Keratinocyte (primary cell): ENCODE measurements at regions not wholly inside any gene's neighbourhood (a gene's known extent, or its start where the extent isn't known, plus 50 kb on each side); places are given as distances from the start of the nearest gene placed in this dataset.

Source experiments
- DNase-seq: peaks from one replicate; pipeline ENCODE4 v3.0.0-alpha.2; 2011; ENCODE audit warnings: low read depth, missing footprints, low spot score
- FAIRE-seq: peaks from 2 replicates; lab custom pipeline; 2011; peaks lifted over from hg19 to GRCh38; lab: Jason Lieb, UNC
- H2AFZ ChIP-seq: 2 replicates; pipeline ENCODE4 v1.6.0; 2012; ENCODE audit warnings: low read length, control low read depth, inconsistent platforms; ENCODE audit not compliant: control insufficient read depth
- H3K27ac ChIP-seq: 2 replicates; pipeline ENCODE4 v1.5.1; 2011; ENCODE audit warnings: low read length; ENCODE audit not compliant: control insufficient read depth, insufficient read depth
- H3K27me3 ChIP-seq: 3 replicates; pipeline ENCODE4 v1.6.0; 2011; ENCODE audit warnings: low read length; ENCODE audit not compliant: control insufficient read depth, insufficient read depth; ENCODE audit errors: extremely low read depth
- H3K36me3 ChIP-seq, 2 experiments: 2 replicates in 1 of 2; 3 replicates in 1 of 2; pipeline ENCODE4 v1.5.1; 2011; ENCODE audit warnings: low read length in 2 of 2, mild to moderate bottlenecking in 1 of 2; ENCODE audit not compliant: control insufficient read depth in 2 of 2, insufficient read depth in 2 of 2; ENCODE audit errors: extremely low read depth in 1 of 2
- H3K4me1 ChIP-seq: 3 replicates; pipeline ENCODE4 v1.5.1; 2011; ENCODE audit warnings: low read length; ENCODE audit not compliant: control insufficient read depth, insufficient read depth; ENCODE audit errors: extremely low read depth
- H3K4me2 ChIP-seq: 3 replicates; pipeline ENCODE4 v1.6.0; 2011; ENCODE audit warnings: low read depth, low read length; ENCODE audit not compliant: control insufficient read depth, insufficient read depth; ENCODE audit errors: extremely low read depth
- H3K4me3 ChIP-seq, 3 experiments: fragments of 200-600 bp in 1 of 3; sonication (generic) in 1 of 3; 2 replicates in 2 of 3; 3 replicates in 1 of 3; pipeline ENCODE4 v1.5.1; 2011 to 2016; ENCODE audit warnings: low read length in 3 of 3, mild to moderate bottlenecking in 3 of 3, control low read depth in 2 of 3, inconsistent platforms in 1 of 3, low read depth in 1 of 3, mixed read lengths in 1 of 3, mixed run types in 1 of 3, moderate library complexity in 1 of 3; ENCODE audit not compliant: control insufficient read depth in 2 of 3, insufficient read depth in 2 of 3; ENCODE audit errors: extremely low read depth in 1 of 3
- H3K79me2 ChIP-seq: 2 replicates; pipeline ENCODE4 v1.6.0; 2012; ENCODE audit warnings: low read length; ENCODE audit not compliant: control insufficient read depth, insufficient read depth
- H3K9ac ChIP-seq: 3 replicates; pipeline ENCODE4 v1.6.0; 2011; ENCODE audit warnings: low read length; ENCODE audit not compliant: control insufficient read depth, insufficient read depth; ENCODE audit errors: extremely low read depth
- H3K9me1 ChIP-seq: 3 replicates; pipeline ENCODE4 v1.6.0; 2011; ENCODE audit warnings: low read length; ENCODE audit not compliant: control insufficient read depth, insufficient read depth; ENCODE audit errors: extremely low read depth
- H3K9me3 ChIP-seq: 2 replicates; pipeline ENCODE4 v1.5.1; 2012; ENCODE audit warnings: low read depth, low read length; ENCODE audit not compliant: control insufficient read depth
- H4K20me1 ChIP-seq: 3 replicates; pipeline ENCODE4 v1.6.0; 2011; ENCODE audit warnings: low read length; ENCODE audit not compliant: control insufficient read depth, insufficient read depth; ENCODE audit errors: extremely low read depth
- EZH2 ChIP-seq: IDR thresholded peaks from one replicate; pipeline ENCODE4 v1.6.1; 2012; ENCODE audit warnings: inconsistent platforms, mild to moderate bottlenecking, low read length, moderate library complexity
- dilution Hi-C: fragments of 300-500 bp; cut with MboI; formaldehyde crosslinking; loops from one replicate; pipeline ENCODE4 v1.7.0; 2020; ENCODE audit warnings: low sequenced_read_pairs; ENCODE audit not compliant: extremely low pct_ligation_motif_present
- TF ChIP-seq, protein P1 (sequence below), 3 experiments: IDR thresholded peaks in 1 of 3; conservative IDR thresholded peaks in 1 of 3; optimal IDR thresholded peaks in 1 of 3; 2 replicates in 2 of 3; 3 replicates in 1 of 3; pipeline versions ENCODE3 to v1.5.1; 2011; ENCODE audit warnings: low read length in 3 of 3, mild to moderate bottlenecking in 3 of 3, moderate library complexity in 2 of 3, control low read depth in 1 of 3, inconsistent platforms in 1 of 3; ENCODE audit not compliant: insufficient read depth in 2 of 3; ENCODE audit errors: extremely low read depth in 1 of 3

DNA sequence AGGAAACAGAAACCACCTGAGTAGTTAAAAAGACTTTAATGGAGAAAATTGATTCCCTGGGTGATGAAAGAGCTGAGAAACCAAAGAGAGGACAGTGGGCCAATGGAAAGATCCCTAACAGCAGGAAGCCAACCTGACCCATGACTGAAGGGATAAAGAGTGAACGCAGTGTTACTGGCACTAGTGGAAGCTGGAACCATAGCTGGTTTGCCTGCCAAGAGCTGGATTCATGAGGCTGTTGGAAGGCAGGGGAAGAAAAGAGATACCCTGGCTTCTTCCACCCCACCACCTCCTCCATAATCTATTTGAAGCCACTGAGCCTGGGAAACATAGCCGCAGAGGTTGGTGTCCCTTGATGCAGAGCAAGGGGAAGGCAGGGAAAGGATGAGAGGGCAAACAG is 125.5 kb upstream of the PRKD1 start:
- FAIRE-seq (no peak), DNase-seq (no peak)
- no peaks in the 10 kb centered on the region for H3K36me3 ChIP-seq
- no peak overlapping the region for H3K4me3 ChIP-seq
- H3K4me2 ChIP-seq, result no peak overlapping the region
- H3K9ac ChIP-seq, result no peak overlapping the region
- H3K27me3 ChIP-seq, result no peaks in the 10 kb centered on the region
- dilution Hi-C loops, result no loop called here
- H3K4me1 ChIP-seq, result no peaks in the 10 kb centered on the region
- no peaks in the 10 kb centered on the region for H4K20me1 ChIP-seq
- no peak overlapping the region for H2AFZ ChIP-seq
- no peaks in the 10 kb centered on the region for H3K9me3 ChIP-seq
- H3K27ac ChIP-seq, result no peak overlapping the region
- no peaks in the 10 kb centered on the region for H3K9me1 ChIP-seq
- no peaks in the 10 kb centered on the region for H3K79me2 ChIP-seq
- TF ChIP-seq, protein P1, sequence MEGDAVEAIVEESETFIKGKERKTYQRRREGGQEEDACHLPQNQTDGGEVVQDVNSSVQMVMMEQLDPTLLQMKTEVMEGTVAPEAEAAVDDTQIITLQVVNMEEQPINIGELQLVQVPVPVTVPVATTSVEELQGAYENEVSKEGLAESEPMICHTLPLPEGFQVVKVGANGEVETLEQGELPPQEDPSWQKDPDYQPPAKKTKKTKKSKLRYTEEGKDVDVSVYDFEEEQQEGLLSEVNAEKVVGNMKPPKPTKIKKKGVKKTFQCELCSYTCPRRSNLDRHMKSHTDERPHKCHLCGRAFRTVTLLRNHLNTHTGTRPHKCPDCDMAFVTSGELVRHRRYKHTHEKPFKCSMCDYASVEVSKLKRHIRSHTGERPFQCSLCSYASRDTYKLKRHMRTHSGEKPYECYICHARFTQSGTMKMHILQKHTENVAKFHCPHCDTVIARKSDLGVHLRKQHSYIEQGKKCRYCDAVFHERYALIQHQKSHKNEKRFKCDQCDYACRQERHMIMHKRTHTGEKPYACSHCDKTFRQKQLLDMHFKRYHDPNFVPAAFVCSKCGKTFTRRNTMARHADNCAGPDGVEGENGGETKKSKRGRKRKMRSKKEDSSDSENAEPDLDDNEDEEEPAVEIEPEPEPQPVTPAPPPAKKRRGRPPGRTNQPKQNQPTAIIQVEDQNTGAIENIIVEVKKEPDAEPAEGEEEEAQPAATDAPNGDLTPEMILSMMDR (optimal IDR thresholded peaks at IDR 0.05 in 1 of 3, IDR thresholded peaks at IDR 0.05 in 1 of 3, conservative IDR thresholded peaks at IDR 0.05 in 1 of 3; ENCODE audit: extremely low read depth in 1 of 3, insufficient read depth in 2 of 3, low read length in 3 of 3), result no peak
- TF ChIP-seq EZH2, result no peak

DNA sequence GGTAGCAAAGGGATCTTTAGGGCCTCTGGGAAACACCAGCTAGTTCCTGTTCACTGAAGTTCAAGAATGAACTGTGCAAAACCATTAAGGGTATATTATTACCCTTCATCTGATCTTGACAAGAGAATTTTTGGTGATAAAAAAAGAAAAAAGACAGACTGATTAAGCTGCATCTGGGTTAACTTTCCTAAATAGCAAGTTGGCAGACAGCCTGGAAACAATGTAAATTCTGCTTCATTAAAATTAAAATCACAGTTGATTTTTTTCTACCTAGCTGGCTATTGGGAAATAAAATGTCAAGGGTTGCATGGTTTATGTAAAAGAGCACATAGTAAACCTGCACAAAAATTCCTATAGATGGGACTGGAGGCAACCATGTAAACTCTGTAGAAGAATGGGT is 126.6 kb upstream of the PRKD1 start:
- Histone ChIP-seq H2AFZ (no peak overlapping the region), H4K20me1 (no peaks in the 10 kb centered on the region), H3K9me3 (no peaks in the 10 kb centered on the region), H3K4me3 (no peak overlapping the region), H3K27me3 (no peaks in the 10 kb centered on the region), H3K27ac (no peak overlapping the region), H3K4me1 (no peaks in the 10 kb centered on the region), H3K9ac (no peak overlapping the region), H3K79me2 (no peaks in the 10 kb centered on the region), H3K4me2 (no peak overlapping the region), H3K9me1 (no peaks in the 10 kb centered on the region), H3K36me3 (no peaks in the 10 kb centered on the region)
- FAIRE-seq (no peak), DNase-seq (no peak)
- dilution Hi-C loops, result no loop called here
- TF ChIP-seq EZH2, result no peak
- TF ChIP-seq, protein P1 (optimal IDR thresholded peaks at IDR 0.05 in 1 of 3, IDR thresholded peaks at IDR 0.05 in 1 of 3, conservative IDR thresholded peaks at IDR 0.05 in 1 of 3; ENCODE audit: extremely low read depth in 1 of 3, insufficient read depth in 2 of 3, low read length in 3 of 3), result no peak
